Activated T-cell treated with anti-CD3 and anti-CD28 coated beads, Interleukin-2, amount 50 U/mL, for 4 hours (primary cell): ENCODE measurements at regions not wholly inside any gene's neighbourhood (a gene's known extent, or its start where the extent isn't known, plus 50 kb on each side); places are given as distances from the start of the nearest gene placed in this dataset.

Experiments
- ATAC-seq, 2 donors: fragments of 200-7000 bp; cut with Tn5 transposase; one replicate each; pipeline ENCODE4 v1.10.0; 2021
- DNase-seq: peaks from one replicate; pipeline ENCODE4 v3.0.0-alpha.2; 2020
- H3K27me3 Mint-ChIP-seq: one replicate; pipeline ENCODE4 v1.8.0; 2021; ENCODE audit warnings: low read depth, mixed read lengths
- H3K36me3 Mint-ChIP-seq: one replicate; pipeline ENCODE4 v1.8.0; 2022; ENCODE audit warnings: mixed read lengths; ENCODE audit not compliant: insufficient read depth
- H3K4me1 Mint-ChIP-seq: one replicate; pipeline ENCODE4 v1.8.0; 2021; ENCODE audit warnings: low read depth, mixed read lengths
- H3K4me3 Mint-ChIP-seq: one replicate; pipeline ENCODE4 v1.8.0; 2021; ENCODE audit warnings: mild to moderate bottlenecking, moderate library complexity, mixed read lengths
- H3K9me3 Mint-ChIP-seq: one replicate; pipeline ENCODE4 v1.8.0; 2021; ENCODE audit warnings: mixed read lengths

- no peak for DNase-seq
- no peak for ATAC-seq
- H3K36me3 Mint-ChIP-seq, result no peaks in the 10 kb centered on the region
- H3K4me1 Mint-ChIP-seq, result no peaks in the 10 kb centered on the region
- no peak overlapping the region for H3K4me3 Mint-ChIP-seq
- H3K9me3 Mint-ChIP-seq, result no peaks in the 10 kb centered on the region
- no peaks in the 10 kb centered on the region for H3K27me3 Mint-ChIP-seq
Measured at GRCh38 chr1:60974524-60975372, 107.6 kb upstream of the NFIA start.

GRCh38 chr1:60973668-60974067 lies 108.7 kb upstream of the NFIA start:
- Mint-ChIP-seq H3K4me1 (no peaks in the 10 kb centered on the region), H3K36me3 (no peaks in the 10 kb centered on the region), H3K27me3 (no peaks in the 10 kb centered on the region), H3K4me3 (no peak overlapping the region), H3K9me3 (no peaks in the 10 kb centered on the region)
- DNase-seq, result no peak
- ATAC-seq, result no peak

DNA sequence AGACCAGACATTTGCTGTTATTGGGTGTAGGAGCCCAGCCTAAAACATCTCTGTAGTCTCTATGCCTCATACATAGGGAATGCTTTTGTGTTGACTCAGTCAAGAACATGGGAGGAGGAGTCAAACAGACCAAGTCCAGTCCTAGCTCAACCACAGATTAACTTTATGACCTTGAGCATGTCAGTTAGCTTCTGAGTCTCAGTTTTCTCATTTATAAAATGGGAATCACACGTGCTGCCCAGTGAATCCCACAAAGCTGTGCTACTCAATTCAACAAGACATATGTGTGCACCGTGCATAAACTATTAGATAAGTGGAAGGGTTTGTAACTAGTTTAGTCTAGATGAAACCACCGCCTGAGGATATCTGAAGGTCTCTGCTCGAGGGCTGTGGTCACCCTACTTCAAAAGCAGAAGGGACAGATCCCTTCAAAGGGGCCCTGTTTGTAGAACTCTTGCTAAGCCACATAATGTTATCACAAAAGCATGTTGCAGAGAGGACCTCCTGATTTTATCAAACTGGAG lies 109.5 kb upstream of the NFIA start:
- DNase-seq (no peak), ATAC-seq (no peak)
- Mint-ChIP-seq H3K4me3 (no peak overlapping the region), H3K4me1 (no peaks in the 10 kb centered on the region), H3K27me3 (no peaks in the 10 kb centered on the region), H3K9me3 (no peaks in the 10 kb centered on the region), H3K36me3 (no peaks in the 10 kb centered on the region)

- Mint-ChIP-seq H3K4me3 (no peak overlapping the region), H3K27me3 (peaks cover 3% of the 10 kb centered on the region), H3K4me1 (no peaks in the 10 kb centered on the region), H3K36me3 (no peaks in the 10 kb centered on the region), H3K9me3 (peaks cover 10% of the 10 kb centered on the region)
- ATAC-seq, result no peak
- DNase-seq, result no peak
Measured at GRCh38 chr1:60971330-60971729, 111.0 kb upstream of the NFIA start.

- ATAC-seq (no peak), DNase-seq (no peak)
- H3K4me1 Mint-ChIP-seq, result no peaks in the 10 kb centered on the region
- peaks cover 10% of the 10 kb centered on the region for H3K9me3 Mint-ChIP-seq
- H3K27me3 Mint-ChIP-seq, result peaks cover 3% of the 10 kb centered on the region
- H3K36me3 Mint-ChIP-seq, result no peaks in the 10 kb centered on the region
- H3K4me3 Mint-ChIP-seq, result no peak overlapping the region
Measured at GRCh38 chr1:60969971-60970509, 112.3 kb upstream of the NFIA start.

GRCh38 chr1:60965280-60965854 lies 117.0 kb upstream of the NFIA start:
- Mint-ChIP-seq H3K27me3 (peaks cover 10% of the 10 kb centered on the region), H3K4me1 (no peaks in the 10 kb centered on the region), H3K36me3 (no peaks in the 10 kb centered on the region), H3K9me3 (peaks cover 14% of the 10 kb centered on the region), H3K4me3 (no peak overlapping the region)
- ATAC-seq (no peak), DNase-seq (no peak)

DNA sequence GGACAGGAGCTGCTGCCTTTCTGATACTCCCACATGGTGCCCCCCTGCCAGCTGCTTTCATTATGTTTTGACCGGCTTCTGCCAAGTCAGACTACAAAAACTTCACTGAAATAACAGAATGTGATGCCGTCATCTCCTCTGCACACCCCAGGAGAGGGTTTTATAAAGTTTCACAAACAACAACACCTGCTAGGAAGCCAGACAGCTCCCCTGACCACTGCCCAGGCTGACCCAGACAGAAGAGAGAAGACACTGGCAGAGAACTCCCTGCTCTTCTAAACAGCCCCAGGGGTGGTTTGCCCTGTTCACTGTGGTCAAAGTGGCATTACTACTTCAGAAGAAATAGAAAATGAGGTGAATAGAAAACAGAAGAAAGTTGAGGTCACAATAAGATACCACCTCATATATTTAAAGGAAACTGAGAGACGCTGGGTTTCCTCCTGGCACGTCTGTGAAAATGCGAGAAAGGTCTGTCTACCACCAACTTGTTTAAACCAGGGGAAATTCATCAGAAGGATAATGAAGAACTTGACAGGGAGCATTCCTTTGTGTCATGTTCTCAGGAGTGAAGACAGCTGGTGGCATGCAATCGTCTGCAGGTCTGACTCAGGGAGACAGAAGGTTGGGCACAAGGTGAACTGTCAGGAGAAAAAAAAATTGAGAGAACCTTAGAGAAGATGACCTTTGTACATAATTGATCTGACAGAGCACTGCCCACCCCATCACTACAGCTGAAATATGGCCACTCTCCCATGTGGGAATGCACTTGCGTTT lies 119.0 kb upstream of the NFIA start:
- no peak for DNase-seq
- no peak for ATAC-seq
- Mint-ChIP-seq H3K27me3 (peaks cover 10% of the 10 kb centered on the region), H3K4me3 (no peak overlapping the region), H3K9me3 (peaks cover 14% of the 10 kb centered on the region), H3K36me3 (no peaks in the 10 kb centered on the region), H3K4me1 (no peaks in the 10 kb centered on the region)

DNA sequence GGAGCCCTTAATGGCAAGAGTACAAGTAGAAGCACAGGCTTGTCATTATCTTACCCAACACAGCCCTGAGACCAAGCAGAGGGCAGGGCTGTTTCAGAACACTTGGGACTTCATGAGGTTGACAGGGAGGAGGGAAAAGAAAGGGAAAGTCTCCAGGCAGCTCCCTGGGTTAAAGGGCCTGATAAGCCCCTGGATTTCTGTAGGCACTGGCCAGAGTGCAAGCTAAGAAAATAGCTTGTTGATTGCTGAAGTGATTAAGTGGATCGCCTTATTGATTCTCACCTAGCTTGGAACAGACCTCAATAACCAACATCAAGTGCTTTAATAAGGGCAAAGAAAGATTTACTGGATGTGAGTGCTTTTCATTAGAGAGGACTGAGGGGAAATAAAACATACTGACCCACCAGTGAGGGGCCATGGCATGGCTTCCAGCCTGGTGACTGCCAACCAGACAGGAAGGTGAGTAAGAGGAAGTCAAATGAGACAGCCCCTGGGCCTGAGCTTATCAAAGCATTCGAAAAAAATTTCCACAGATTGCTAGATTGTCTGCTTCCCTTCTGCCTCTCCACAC lies 121.4 kb upstream of the NFIA start:
- ATAC-seq (no peak), DNase-seq (no peak)
- H3K4me1 Mint-ChIP-seq, result no peaks in the 10 kb centered on the region
- no peak overlapping the region for H3K4me3 Mint-ChIP-seq
- H3K27me3 Mint-ChIP-seq, result peaks cover 14% of the 10 kb centered on the region
- H3K36me3 Mint-ChIP-seq, result no peaks in the 10 kb centered on the region
- H3K9me3 Mint-ChIP-seq, result peaks cover 5% of the 10 kb centered on the region

DNA sequence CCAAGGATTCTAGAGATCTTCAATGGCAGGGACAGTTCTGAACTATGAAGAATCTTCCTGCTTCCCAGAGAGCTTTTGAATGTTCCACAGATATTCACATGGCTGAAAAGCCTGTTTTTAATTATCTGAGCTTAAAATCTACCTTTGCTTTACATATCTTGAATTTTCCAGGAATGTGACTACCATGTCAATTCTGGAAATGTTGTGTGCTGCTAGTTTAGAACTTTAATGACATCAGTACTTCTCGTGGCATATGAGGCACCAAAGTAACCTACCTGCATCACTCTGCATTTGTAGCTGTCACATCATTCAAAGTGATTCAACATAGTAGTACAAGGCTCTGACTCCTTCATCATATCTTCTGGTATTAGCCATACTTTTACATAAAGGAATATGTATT lies 122.7 kb upstream of the NFIA start:
- H3K9me3 Mint-ChIP-seq, result peaks cover 8% of the 10 kb centered on the region
- no peak overlapping the region for H3K4me3 Mint-ChIP-seq
- peaks cover 14% of the 10 kb centered on the region for H3K27me3 Mint-ChIP-seq
- no peak for DNase-seq
- no peaks in the 10 kb centered on the region for H3K4me1 Mint-ChIP-seq
- no peak for ATAC-seq
- H3K36me3 Mint-ChIP-seq, result no peaks in the 10 kb centered on the region

GRCh38 chr1:60958001-60958400 lies 124.4 kb upstream of the NFIA start:
- Mint-ChIP-seq H3K4me3 (no peak overlapping the region), H3K27me3 (peaks cover 13% of the 10 kb centered on the region)

DNA sequence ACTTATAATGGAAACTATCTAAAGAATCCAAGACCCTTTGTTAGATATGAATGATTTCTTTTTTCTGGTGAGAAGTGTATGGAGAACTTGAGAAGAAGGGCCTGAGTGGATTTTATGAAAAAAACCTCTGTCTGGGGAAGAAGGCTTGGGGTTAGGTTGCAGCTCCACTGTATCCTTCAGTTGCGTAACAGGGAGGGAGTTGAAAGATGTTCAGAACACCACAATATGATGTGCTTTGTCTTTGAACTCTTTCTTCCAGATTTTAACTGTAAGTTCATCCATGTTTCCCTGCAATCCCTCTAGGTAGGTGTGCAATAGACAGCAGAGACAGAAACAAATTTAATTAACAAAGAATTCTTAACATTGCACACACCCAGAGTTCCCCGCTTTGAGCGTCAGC lies 125.8 kb upstream of the NFIA start:
- peaks cover 7% of the 10 kb centered on the region for H3K9me3 Mint-ChIP-seq
- ATAC-seq, result no peak
- no peak for DNase-seq
- no peak overlapping the region for H3K4me3 Mint-ChIP-seq
- H3K36me3 Mint-ChIP-seq, result no peaks in the 10 kb centered on the region
- H3K27me3 Mint-ChIP-seq, result peaks cover 7% of the 10 kb centered on the region
- no peaks in the 10 kb centered on the region for H3K4me1 Mint-ChIP-seq

More at GRCh38 chr1:60958001-60958400, 124.4 kb upstream of the NFIA start:
- peaks cover 7% of the 10 kb centered on the region for H3K9me3 Mint-ChIP-seq
- no peaks in the 10 kb centered on the region for H3K4me1 Mint-ChIP-seq
- ATAC-seq, result no peak
- no peaks in the 10 kb centered on the region for H3K36me3 Mint-ChIP-seq
- DNase-seq, result no peak

DNA sequence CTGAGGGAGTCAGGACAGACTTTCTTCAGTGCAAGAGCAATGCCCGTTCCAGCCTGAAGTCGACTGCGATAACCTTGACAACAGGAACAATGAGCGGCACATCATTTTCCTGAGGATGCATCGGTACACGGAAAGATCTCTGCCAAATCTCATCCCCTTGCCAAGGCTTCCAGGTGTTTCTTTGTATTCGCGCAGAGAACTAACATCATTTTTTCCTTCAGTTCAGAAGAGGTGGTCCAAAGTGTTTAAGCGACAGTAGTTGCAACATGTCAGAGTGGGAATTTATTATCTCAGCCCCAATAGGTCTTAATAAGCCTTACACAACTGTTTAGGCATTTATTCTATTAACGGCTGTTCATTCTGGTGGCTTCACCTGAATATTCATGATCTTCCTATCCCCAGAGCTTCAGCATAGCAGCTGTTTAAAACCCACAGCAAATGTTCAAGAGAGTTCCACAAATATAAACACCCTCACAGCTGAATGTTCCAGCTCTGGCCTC lies 129.7 kb upstream of the NFIA start:
- Mint-ChIP-seq H3K36me3 (no peaks in the 10 kb centered on the region), H3K27me3 (peaks cover 13% of the 10 kb centered on the region), H3K4me1 (no peaks in the 10 kb centered on the region), H3K9me3 (peaks cover 7% of the 10 kb centered on the region), H3K4me3 (no peak overlapping the region)
- no peak for ATAC-seq
- no peak for DNase-seq

- Mint-ChIP-seq H3K4me1 (no peaks in the 10 kb centered on the region), H3K27me3 (peaks cover 7% of the 10 kb centered on the region), H3K4me3 (no peak overlapping the region), H3K9me3 (peaks cover 7% of the 10 kb centered on the region), H3K36me3 (no peaks in the 10 kb centered on the region)
- DNase-seq (no peak), ATAC-seq (no peak)
Measured at GRCh38 chr1:60950224-60951063, 131.9 kb upstream of the NFIA start.
